Head of caudate nucleus (tissue), 42 donors: ENCODE measurements at regions not wholly inside any gene's neighbourhood (a gene's known extent, or its start where the extent isn't known, plus 50 kb on each side); places are given as distances from the start of the nearest gene placed in this dataset.
"Not testable (repeated sequence)": the region's sequence is repeated elsewhere in the genome, so short reads cannot be mapped to it uniquely, and the experiment has no call there.

Source experiments
- DNase-seq, 42 donors: peaks; one replicate each; pipeline versions ENCODE4 v3.0.0 to v3.0.0-alpha.2; 2020 to 2021; ENCODE audit warnings: mixed read lengths in 7 of 42
- intact Hi-C: fragments of 100-400 bp; cut with DNase I; formaldehyde crosslinking; loops from one replicate; pipeline ENCODE4 v1.15.0; 2022

DNA sequence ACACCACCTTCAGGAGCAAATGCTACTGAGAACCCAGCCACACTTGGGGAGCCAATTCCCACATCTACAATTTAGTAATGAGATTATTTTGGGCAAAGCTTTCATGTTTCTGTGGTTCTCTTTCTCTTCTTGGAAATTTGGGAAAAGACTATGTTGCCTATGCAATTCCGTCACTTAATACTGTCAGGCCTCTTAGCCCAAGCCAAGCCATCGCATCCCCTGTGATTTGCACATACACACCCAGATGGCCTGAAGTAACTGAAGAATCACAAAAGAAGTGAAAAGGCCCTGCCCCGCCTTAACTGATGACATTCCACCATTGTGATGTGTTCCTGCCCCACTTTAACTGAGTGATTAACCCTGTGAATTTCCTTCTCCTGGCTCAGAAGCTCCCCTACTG lies 153.4 kb upstream of the NANOGP8 start:
- DNase-seq, intact Hi-C loops: not testable (repeated sequence)

DNA sequence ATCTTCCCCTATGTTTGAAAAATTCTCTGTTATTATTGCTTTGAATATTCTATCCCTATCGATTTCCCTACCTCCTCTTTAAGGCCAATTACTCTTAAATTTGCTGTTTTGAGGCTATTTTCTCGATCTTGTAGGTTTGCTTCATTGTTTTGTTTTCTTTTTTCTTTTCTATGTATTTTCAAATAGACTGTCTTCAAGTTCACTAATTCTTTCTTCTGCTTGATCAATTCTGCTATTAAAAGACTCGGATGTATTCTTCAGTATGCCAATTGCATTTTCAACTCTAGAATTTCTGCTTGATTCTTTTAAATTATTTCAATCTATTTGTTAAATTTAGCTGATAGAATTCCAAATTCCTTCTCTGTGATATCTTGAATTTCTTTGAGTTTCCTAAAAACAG lies 144.0 kb upstream of the NANOGP8 start:
- intact Hi-C loops: no loop called here
- no peak for DNase-seq

- DNase-seq: no peak
- intact Hi-C loops: no loop called here
Measured at GRCh38 chr15:35218215-35218614, 133.1 kb upstream of the NANOGP8 start.

DNA sequence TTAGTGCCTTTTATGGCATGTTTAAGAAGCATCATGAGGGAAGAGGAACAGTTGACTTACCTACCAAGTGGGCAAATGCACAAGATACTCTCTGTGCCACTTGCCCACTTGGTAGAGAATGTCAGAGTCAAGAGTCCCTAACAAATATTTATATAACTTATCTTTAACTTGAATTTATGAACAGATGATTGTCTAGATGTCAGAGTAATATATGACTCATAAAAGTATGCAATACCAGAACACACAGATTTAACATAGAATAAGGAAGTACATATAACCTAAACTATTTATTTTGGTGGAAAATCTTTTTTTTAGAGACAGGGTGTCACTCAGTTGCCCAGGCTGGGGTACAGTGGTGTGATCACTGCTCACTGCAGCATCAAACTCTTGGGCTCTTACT lies 130.0 kb upstream of the NANOGP8 start:
- no peak for DNase-seq
- intact Hi-C loops: no loop called here

DNA sequence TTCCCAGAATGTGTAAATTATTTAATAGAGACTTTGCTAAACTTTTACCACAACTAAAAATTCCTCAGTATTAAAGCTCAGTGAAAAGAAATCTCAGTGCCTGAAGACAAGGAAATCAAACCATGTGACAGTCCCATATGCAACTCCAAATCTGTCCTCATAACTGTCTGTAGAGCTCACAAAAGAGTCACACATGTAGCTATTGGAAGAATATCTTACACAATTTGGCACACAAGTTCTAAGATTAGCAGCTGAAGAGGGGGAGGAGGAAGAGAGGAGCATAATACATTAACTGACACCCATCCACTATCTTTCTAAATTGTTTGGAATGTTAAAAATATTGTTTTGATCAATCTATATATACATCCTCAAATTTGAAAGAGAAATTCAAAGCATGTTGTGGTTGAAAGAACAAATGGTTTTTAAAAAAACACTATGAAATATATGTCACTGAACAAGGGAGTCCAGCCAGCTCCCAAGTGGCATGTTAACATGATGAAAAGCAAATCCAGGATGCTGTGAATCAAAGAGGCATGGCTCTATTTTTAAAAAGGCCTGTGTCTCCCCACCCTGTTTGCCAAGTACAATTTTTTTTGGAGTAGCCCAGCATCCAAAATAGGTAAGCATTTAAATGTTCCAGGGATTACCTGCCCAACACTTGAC lies 126.3 kb upstream of the NANOGP8 start:
- intact Hi-C loops: no loop called here

DNA sequence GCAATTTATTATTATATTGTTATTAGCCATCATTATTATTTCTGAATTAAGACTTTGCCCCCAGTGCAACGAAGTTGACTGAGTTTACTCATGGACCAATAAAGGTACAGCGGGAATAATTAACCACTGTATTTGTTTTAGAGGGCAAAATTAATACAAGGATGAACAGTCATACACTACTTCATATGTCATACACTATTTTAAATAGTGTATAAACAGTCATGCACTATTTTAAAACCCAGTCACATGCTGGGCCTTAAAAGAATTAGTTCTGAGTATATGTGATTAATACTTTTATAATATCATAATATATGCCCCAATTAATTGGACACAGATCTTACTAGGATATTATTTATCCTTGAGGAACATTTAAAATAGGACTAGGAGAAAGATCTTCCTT lies 125.3 kb upstream of the NANOGP8 start:
- intact Hi-C loops: no loop called here
- DNase-seq: no peak

More for the DNA sequence above, 126.3 kb upstream of the NANOGP8 start:
- no peak for DNase-seq

DNA sequence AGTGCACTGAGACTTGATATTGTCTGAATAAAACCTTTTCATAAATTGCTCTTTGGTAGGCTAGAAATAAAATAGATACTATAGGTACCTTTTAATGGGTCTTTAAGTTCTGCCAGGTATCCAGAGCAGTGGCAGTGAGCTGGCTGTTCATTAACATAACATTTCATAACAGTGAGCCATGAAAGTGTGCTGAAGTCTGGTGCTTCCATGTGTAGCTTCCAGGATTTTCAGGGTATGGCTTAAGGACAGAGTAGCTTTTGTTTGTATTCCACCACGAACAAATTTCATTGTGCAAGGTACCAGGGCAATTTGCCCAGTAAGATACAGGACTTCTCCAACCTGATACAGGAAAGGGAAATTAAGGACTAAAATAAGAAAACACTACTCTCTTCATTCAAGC lies 124.7 kb upstream of the NANOGP8 start:
- intact Hi-C loops: no loop called here
- no peak for DNase-seq

GRCh38 chr15:35208353-35208752 lies 123.3 kb upstream of the NANOGP8 start:
- intact Hi-C loops: no loop called here
- peak in 8 of 42 donors; percentile 9 to 63 (median 39) for DNase-seq

DNA sequence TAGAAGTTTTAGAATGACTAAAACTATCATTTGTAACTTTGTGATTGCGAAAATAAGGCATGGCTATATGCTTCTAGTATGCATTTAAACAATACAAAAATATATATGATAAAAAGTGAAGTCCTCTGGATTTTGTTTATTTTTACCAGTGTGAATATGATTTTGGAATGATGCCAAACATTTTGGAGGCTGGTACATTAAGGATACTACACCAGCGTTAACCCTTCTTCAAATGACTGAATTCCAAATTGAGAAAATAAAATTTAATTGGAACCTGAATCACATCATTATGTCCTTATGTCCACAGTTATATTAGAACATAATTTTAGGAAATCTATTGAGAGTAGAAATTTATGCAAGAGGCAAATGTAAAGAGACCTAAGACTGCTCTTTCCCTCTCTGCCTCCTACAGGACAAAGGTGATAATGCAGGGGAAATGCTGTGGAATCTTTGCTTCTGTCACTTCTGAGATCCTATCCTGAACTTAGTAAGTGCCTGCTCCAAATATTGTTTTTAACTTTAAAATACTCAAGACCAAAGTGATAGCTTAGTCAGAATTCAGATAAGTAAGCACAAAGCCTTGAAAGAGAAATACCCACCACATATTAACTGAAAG lies 121.1 kb upstream of the NANOGP8 start:
- DNase-seq: no peak
- intact Hi-C loops: no loop called here

DNA sequence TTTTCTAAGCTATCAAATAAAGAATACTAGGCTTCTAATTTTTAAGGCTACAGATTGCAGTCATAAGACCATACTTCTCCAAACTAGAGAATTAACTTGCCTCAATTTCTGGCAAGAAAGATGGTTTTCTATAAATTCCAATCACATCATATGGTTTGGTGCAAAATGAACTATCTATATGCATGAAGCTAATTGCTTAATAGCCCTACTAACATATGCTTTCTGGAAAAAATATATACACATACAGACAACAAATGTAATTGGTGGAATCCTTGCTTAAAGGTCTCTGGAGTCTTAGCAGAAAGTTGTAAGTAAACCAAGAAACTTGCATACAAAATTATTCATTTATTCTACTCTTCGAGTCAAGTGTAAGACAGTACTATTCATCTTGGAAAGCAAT lies 113.1 kb upstream of the NANOGP8 start:
- no peak for DNase-seq
- intact Hi-C loops: no loop called here

GRCh38 chr15:35197754-35198153 lies 112.7 kb upstream of the NANOGP8 start:
- intact Hi-C loops: no loop called here
- no peak for DNase-seq

DNA sequence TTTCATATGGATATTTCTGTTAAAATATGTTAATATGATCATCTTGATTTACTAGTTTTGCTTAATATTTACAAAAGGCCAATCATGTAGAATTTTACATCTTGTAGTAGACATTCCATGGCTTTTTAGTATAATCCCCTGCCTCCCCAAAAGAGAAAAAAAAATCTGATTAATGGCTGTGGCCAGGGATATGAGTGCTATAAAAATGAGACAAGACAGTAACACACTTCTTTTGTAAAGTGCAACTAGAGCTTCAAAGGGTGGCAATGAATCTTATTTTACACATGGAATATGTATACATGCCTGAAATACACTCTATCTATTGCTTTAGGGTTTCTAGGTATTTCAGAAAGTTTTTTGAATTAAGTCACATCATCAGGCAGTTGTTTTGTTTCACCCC lies 112.2 kb upstream of the NANOGP8 start:
- intact Hi-C loops: no loop called here
- DNase-seq: no peak

GRCh38 chr15:35196273-35196672 lies 111.2 kb upstream of the NANOGP8 start:
- peak in 1 of 42 donors; percentile 6 for DNase-seq
- intact Hi-C loops: no loop called here

DNA sequence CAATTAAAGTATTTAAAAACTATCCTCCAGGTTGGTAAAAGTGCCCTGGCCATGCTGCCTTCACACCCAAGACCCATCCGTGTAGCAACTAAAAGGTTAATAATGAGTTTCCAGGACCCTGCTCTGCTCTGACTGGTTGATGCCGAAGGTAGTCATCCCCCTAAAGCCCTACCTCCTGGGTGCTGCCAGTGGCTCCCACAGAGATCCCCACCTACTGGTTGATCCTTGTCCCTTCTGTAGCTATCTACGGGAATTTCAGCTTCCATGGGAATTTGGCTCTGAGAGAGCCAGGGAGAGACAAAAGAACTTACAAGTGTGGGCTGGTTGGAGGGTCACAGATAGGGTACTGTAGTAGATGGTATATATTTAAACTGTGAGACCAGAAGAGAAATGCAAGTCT lies 110.6 kb upstream of the NANOGP8 start:
- DNase-seq: no peak
- intact Hi-C loops: no loop called here

DNA sequence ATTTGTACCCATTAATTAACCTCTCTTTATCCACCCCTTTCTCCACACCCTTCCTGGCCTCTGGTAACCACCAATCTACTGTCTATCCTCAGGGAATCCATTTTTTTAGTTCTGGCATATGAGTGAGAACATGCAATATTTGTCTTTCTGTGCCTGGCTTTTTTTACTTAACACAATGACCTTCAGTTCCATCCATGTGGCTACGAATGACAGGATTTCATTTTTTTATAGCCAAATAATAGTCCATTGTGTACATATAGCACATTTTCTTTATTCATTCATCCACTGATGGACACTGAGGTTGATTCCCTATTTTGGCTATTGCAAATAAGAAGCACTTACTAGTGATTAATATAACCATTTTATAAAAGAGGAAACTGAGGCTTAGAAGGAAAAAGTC lies 109.9 kb upstream of the NANOGP8 start:
- intact Hi-C loops: no loop called here
- DNase-seq: no peak

- intact Hi-C loops: no loop called here
- DNase-seq: no peak
Measured at GRCh38 chr15:35194296-35194695, 109.2 kb upstream of the NANOGP8 start.

DNA sequence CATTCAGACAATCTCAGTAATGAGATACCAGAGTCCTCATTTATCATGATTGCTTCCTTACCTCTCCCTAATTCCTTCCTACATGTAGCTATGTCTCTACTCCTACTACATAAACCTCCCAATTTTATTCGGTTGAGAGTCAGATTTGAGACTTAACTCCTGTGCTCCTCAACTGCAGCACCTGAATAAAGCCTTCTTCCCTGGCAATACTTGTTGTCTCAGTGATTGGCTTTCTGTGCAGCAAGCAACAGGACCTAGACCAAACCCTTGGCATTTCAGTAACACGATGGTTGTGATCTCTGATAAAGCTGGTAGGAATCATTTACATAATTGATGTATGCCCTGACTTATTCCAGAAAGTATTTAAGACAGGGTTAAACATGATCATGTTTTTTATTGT lies 106.7 kb upstream of the NANOGP8 start:
- intact Hi-C loops: no loop called here

DNA sequence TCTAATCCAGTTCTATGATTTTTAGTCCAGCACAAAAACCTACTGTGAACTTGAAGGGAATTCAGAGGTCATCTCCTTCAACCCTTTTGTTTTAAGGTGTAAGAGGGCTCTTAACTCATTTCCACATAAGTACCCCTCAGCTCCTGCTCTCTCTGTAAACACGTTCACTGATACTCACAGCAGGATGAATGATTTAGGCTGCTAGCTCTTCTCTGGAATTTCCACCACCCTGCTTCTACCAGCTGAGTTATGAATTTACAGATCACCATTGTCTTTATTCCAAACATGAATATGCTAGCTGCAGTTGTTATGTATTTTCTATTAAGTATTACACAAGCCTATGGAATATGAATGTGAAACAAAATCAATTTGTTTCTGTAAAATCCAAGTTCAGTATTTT lies 101.3 kb upstream of the NANOGP8 start:
- no peak for DNase-seq
- intact Hi-C loops: no loop called here

More for the DNA sequence above, 106.7 kb upstream of the NANOGP8 start:
- DNase-seq: no peak

DNA sequence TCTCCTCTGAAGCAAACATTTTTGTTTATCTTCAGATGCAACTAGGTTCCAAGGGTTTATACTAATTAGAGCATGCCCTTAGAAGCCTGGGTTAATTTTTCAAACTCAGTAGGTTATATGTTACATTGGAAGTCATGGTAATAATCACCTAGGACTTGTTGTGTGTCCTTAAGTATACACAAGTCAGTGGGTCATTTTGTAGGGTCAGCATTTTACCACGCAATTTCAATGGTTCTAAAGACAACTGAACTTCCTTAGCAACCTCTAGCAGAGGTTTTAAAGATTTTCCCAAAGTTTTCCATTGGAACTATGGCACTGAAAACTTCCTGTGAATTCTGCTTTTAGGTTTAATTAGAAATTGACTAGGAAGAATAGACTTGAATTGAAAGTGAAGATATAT lies 99.6 kb upstream of the NANOGP8 start:
- DNase-seq: no peak
- intact Hi-C loops: no loop called here

DNA sequence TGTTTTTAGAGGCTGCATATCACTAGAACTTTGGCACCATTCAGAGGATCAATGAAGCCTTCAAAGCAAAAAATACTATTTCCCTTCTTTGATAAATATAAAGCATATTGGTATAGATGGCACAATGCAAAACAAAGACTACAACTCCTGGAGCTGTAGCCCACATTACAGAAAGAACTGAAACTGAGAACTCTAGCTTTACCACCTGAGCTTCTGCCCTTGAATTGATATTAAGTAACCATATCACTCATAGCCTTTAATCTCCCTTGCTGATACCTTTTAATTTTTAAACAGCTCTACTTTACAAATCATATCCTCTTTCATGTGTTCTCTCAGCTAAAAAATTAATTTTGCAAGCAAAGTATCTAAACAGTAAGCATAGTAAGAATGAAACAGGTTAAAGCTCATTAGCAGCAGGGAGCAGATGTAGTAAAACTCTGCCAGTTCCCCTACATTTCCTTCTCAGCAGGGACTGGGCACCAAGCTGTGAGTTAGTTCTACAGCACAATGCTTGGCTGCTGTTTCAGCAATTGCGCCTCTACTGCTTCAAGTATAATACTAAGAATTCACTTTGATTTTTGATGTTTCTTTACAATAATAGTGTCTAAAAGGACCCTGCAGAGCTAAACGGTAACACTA lies 97.9 kb upstream of the NANOGP8 start:
- intact Hi-C loops: no loop called here
- peak in 7 of 42 donors; percentile 4 to 35 (median 15) for DNase-seq

- no peak for DNase-seq
- intact Hi-C loops: no loop called here
Measured at GRCh38 chr15:35181538-35181937, 96.4 kb upstream of the NANOGP8 start.
